Mesendoderm (in vitro differentiated cells): ENCODE measurements at regions not wholly inside any gene's neighbourhood (a gene's known extent, or its start where the extent isn't known, plus 50 kb on each side); places are given as distances from the start of the nearest gene placed in this dataset.
"Not testable (repeated sequence)": the region's sequence is repeated elsewhere in the genome, so short reads cannot be mapped to it uniquely, and the experiment has no call there.

Experiments used
- DNase-seq: peaks from one replicate; pipeline ENCODE4 v3.0.0; 2013
- H2AK5ac ChIP-seq: 2 replicates; pipeline ENCODE4 v1.6.1; 2013; ENCODE audit warnings: low read length, inconsistent platforms
- H2BK120ac ChIP-seq: 2 replicates; pipeline ENCODE4 v1.6.1; 2013; ENCODE audit warnings: low read depth, mild to moderate bottlenecking, low read length, moderate library complexity, mixed read lengths
- H2BK15ac ChIP-seq: replicated peaks from 2 replicates; pipeline ENCODE4 v1.6.1; 2013; ENCODE audit warnings: low read depth, mild to moderate bottlenecking, moderate library complexity
- H2BK5ac ChIP-seq: 2 replicates; pipeline ENCODE4 v1.6.1; 2013; ENCODE audit warnings: low read length, inconsistent platforms
- H3K18ac ChIP-seq: 2 replicates; pipeline ENCODE4 v1.6.1; 2013; ENCODE audit warnings: mild to moderate bottlenecking, low read length, mixed read lengths
- H3K23ac ChIP-seq: one replicate; pipeline ENCODE4 v1.6.1; 2013; ENCODE audit warnings: low read length
- H3K27ac ChIP-seq: 2 replicates; pipeline ENCODE4 v1.5.1; 2013; ENCODE audit warnings: low read depth, mild to moderate bottlenecking, inconsistent platforms, low read length, moderate library complexity
- H3K27me3 ChIP-seq: 2 replicates; pipeline ENCODE4 v1.6.1; 2013; ENCODE audit warnings: low read length, control low read depth, mild to moderate bottlenecking, inconsistent platforms; ENCODE audit not compliant: insufficient read depth, poor library complexity
- H3K36me3 ChIP-seq: 2 replicates; pipeline ENCODE4 v1.6.1; 2013; ENCODE audit warnings: low read length, inconsistent platforms; ENCODE audit not compliant: control insufficient read depth, insufficient read depth
- H3K4ac ChIP-seq: one replicate; pipeline ENCODE4 v1.6.1; 2013; ENCODE audit warnings: low read depth, mild to moderate bottlenecking, low read length, moderate library complexity
- H3K4me1 ChIP-seq: 2 replicates; pipeline ENCODE4 v1.6.1; 2013; ENCODE audit warnings: low read depth, low read length, inconsistent platforms; ENCODE audit not compliant: control insufficient read depth
- H3K4me2 ChIP-seq: 2 replicates; pipeline ENCODE4 v1.6.1; 2013; ENCODE audit warnings: low read length
- H3K4me3 ChIP-seq: 2 replicates; pipeline ENCODE4 v1.5.1; 2013; ENCODE audit warnings: mild to moderate bottlenecking, low read length
- H3K56ac ChIP-seq: one replicate; pipeline ENCODE4 v1.6.1; 2013; ENCODE audit warnings: low read length
- H3K79me1 ChIP-seq: 2 replicates; pipeline ENCODE4 v1.6.1; 2013; ENCODE audit warnings: low read length, inconsistent platforms
- H3K79me2 ChIP-seq: 2 replicates; pipeline ENCODE4 v1.6.1; 2013; ENCODE audit warnings: mild to moderate bottlenecking, low read length; ENCODE audit not compliant: control insufficient read depth, insufficient read depth
- H3K9ac ChIP-seq: 2 replicates; pipeline ENCODE4 v1.6.1; 2013; ENCODE audit warnings: low read length, inconsistent platforms
- H4K5ac ChIP-seq: one replicate; pipeline ENCODE4 v1.6.1; 2013; ENCODE audit warnings: low read length
- H4K8ac ChIP-seq: one replicate; pipeline ENCODE4 v1.6.1; 2013; ENCODE audit warnings: low read depth, mild to moderate bottlenecking, control low read depth, low read length, moderate library complexity
- WGBS: extraction: QIAGEN DNeasy Blood & Tissue Kit; methylation state at CpG from one replicate; pipeline ENCODE4 v1.1.7; 2013; ENCODE audit warnings: low lambda C conversion rate, missing lambda C conversion rate; ENCODE audit not compliant: insufficient coverage; ENCODE audit errors: extremely low coverage; 5-methylcytosine and 5-hydroxymethylcytosine counted together

- Histone ChIP-seq H3K4me3 (no peak overlapping the region), H2AK5ac (no peak overlapping the region), H2BK15ac (no peak overlapping the region), H4K8ac (no peak overlapping the region), H3K4ac (no peak overlapping the region), H3K79me2 (no peaks in the 10 kb centered on the region), H3K9ac (no peak overlapping the region), H3K36me3 (no peaks in the 10 kb centered on the region), H2BK120ac (no peak overlapping the region), H3K79me1 (no peaks in the 10 kb centered on the region), H3K4me1 (no peaks in the 10 kb centered on the region), H3K27me3 (no peaks in the 10 kb centered on the region), H3K18ac (no peak overlapping the region), H3K27ac (no peak overlapping the region), H3K23ac (no peak overlapping the region), H4K5ac (no peak overlapping the region), H3K4me2 (no peak overlapping the region), H3K56ac (no peak overlapping the region), H2BK5ac (no peak overlapping the region)
- WGBS, result no CpG with 5 or more reads among the region's 3 CpGs
- no peak for DNase-seq
These were observed 418.8 kb upstream of the ALCAM start for GRCh38 chr3:104947943-104948342.

DNA sequence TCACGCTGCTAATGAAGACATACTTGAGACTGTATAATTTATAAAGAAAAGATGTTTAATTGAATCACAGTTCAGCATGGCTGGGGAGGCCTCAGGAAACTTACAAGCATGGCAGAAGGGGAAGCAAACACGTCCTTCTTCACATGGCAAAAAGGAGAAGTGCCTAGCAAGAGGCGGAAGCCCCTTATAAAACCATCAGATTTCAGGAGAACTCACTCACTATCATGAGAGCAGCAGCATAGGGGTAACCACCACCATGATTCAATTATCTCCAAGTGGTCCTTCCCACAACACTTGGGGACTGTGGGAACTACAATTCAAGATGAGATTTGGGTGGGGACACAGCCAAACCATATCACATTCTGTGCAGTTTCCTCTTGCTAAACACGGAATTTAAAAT lies 416.9 kb upstream of the ALCAM start:
- not testable (repeated sequence) for DNase-seq, H3K79me2 ChIP-seq, H3K9ac ChIP-seq, H3K4me1 ChIP-seq, H2BK120ac ChIP-seq, H3K4ac ChIP-seq, H3K36me3 ChIP-seq, H2AK5ac ChIP-seq, H2BK5ac ChIP-seq, H3K4me2 ChIP-seq, H3K27ac ChIP-seq, H3K18ac ChIP-seq, H3K27me3 ChIP-seq, H3K4me3 ChIP-seq, H3K23ac ChIP-seq, H4K8ac ChIP-seq, H4K5ac ChIP-seq, H3K56ac ChIP-seq, H3K79me1 ChIP-seq, H2BK15ac ChIP-seq
- WGBS, result no CpG with 5 or more reads among the region's 4 CpGs

DNA sequence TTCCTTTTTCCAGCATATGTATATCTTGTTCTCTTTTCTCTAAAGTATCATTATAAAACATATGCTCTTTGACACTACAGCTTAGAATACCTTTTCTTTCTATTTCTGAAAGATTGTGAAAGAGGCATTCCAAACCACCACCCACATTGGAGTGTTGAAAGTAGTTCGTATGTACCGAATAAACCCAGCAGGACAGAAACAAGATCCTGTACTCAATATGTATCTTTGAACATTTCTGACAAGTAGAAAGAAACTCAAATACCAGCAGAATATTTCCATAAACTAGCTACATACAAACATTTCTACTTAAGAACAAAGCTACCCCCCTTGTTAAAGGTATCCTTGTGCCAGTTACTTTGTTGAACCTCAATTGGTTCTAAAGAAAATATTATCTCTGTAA lies 415.3 kb upstream of the ALCAM start:
- Histone ChIP-seq H3K79me2 (no peaks in the 10 kb centered on the region), H3K18ac (no peak overlapping the region), H3K9ac (no peak overlapping the region), H3K36me3 (no peaks in the 10 kb centered on the region), H3K27ac (no peak overlapping the region), H4K5ac (no peak overlapping the region), H3K56ac (no peak overlapping the region), H3K4me3 (no peak overlapping the region), H3K4me2 (no peak overlapping the region), H2AK5ac (no peak overlapping the region), H2BK5ac (no peak overlapping the region), H3K27me3 (no peaks in the 10 kb centered on the region), H4K8ac (no peak overlapping the region), H3K4me1 (no peaks in the 10 kb centered on the region), H2BK120ac (no peak overlapping the region), H3K23ac (no peak overlapping the region), H3K4ac (no peak overlapping the region), H3K79me1 (no peaks in the 10 kb centered on the region), H2BK15ac (no peak overlapping the region)
- WGBS, result no CpG with 5 or more reads among the region's 2 CpGs
- no peak for DNase-seq

DNA sequence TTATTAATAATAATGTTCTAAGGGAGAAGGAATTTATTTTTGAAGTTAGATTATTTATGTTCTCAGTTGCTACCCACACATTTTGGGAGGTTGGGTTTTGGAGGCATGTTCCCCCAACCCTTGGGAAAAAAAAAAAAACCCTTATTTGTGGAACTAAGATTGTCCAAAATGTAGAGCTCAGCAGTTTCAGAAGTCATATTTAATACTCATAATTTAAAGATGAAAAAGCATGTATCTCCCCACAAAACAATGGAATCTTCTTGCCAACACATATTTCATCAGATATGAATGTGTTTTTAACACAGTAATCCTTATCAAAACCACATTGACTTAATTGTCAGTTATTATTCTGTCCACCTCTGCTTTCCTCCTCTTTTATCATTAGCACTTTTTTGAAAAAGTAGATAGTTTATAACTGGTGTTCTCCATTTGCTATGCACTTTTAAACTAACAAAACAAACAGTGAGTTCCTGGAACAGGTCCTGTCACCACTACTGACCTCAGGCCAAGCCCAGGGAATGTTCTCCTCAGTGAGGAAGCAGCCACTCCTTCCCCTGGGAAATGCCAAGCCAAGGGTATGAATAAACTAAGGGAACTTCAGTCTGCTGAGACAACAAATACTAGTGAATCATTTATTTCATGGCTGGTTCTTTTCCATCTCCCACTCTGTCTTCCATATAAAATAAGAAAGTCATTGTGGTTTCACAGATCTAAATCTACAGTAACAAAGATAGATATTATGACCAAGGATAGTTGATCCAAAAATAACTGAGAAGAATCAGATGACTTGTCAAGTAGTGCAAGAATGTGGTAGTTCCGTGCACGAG lies 414.4 kb upstream of the ALCAM start:
- Histone ChIP-seq H3K4me2 (no peak overlapping the region), H3K4ac (no peak overlapping the region), H3K27me3 (no peaks in the 10 kb centered on the region), H3K23ac (no peak overlapping the region), H3K36me3 (no peaks in the 10 kb centered on the region), H4K8ac (no peak overlapping the region), H3K4me1 (no peaks in the 10 kb centered on the region), H3K27ac (no peak overlapping the region), H3K4me3 (no peak overlapping the region), H3K79me2 (no peaks in the 10 kb centered on the region), H3K9ac (no peak overlapping the region), H2BK5ac (no peak overlapping the region), H3K56ac (no peak overlapping the region), H3K79me1 (no peaks in the 10 kb centered on the region), H2BK120ac (no peak overlapping the region), H2AK5ac (no peak overlapping the region), H4K5ac (no peak overlapping the region), H2BK15ac (no peak overlapping the region), H3K18ac (no peak overlapping the region)
- DNase-seq, result no peak
- WGBS, result no CpG with 5 or more reads among the region's 2 CpGs

- no peak overlapping the region for H3K9ac ChIP-seq
- no peak overlapping the region for H3K27ac ChIP-seq
- DNase-seq, result no peak
- no peak overlapping the region for H4K8ac ChIP-seq
- no peaks in the 10 kb centered on the region for H3K27me3 ChIP-seq
- no peak overlapping the region for H2AK5ac ChIP-seq
- H3K36me3 ChIP-seq, result no peaks in the 10 kb centered on the region
- WGBS, result no CpG with 5 or more reads among the region's 25 CpGs
- H2BK120ac ChIP-seq, result no peak overlapping the region
- no peak overlapping the region for H3K4ac ChIP-seq
- no peaks in the 10 kb centered on the region for H3K79me2 ChIP-seq
- H3K79me1 ChIP-seq, result no peaks in the 10 kb centered on the region
- no peak overlapping the region for H4K5ac ChIP-seq
- H3K18ac ChIP-seq, result no peak overlapping the region
- H3K23ac ChIP-seq, result no peak overlapping the region
- no peak overlapping the region for H2BK15ac ChIP-seq
- no peak overlapping the region for H2BK5ac ChIP-seq
- no peak overlapping the region for H3K4me3 ChIP-seq
- H3K4me2 ChIP-seq, result no peak overlapping the region
- H3K4me1 ChIP-seq, result no peaks in the 10 kb centered on the region
- no peak overlapping the region for H3K56ac ChIP-seq
These were observed 409.9 kb upstream of the ALCAM start for GRCh38 chr3:104956620-104957345.
